Hepatocyte (in vitro differentiated cells): ENCODE measurements at regions not wholly inside any gene's neighbourhood (a gene's known extent, or its start where the extent isn't known, plus 50 kb on each side); places are given as distances from the start of the nearest gene placed in this dataset.

Source experiments
- CTCF ChIP-seq: fragments of 200-600 bp; sonication (generic); IDR thresholded peaks from 2 replicates; pipeline ENCODE4 v1.5.1; 2016; ENCODE audit warnings: antibody characterized with exemption, mild to moderate bottlenecking; ENCODE audit not compliant: poor library complexity
- EZH2 ChIP-seq: fragments of 200-600 bp; sonication (generic); IDR thresholded peaks from 2 replicates; pipeline ENCODE4 v1.6.1; 2016; ENCODE audit warnings: antibody characterized with exemption, mild to moderate bottlenecking, borderline replicate concordance

- TF ChIP-seq CTCF = no peak
- no peak for TF ChIP-seq EZH2
Measured at GRCh38 chr4:184544788-184545409, 70.5 kb upstream of the IRF2 start.
